Progenitor cell of endocrine pancreas (in vitro differentiated cells): ENCODE measurements at regions not wholly inside any gene's neighbourhood (a gene's known extent, or its start where the extent isn't known, plus 50 kb on each side); places are given as distances from the start of the nearest gene placed in this dataset.

ENCODE experiments used
- DNase-seq: peaks from one replicate; pipeline ENCODE4 v3.0.0; 2021; ENCODE audit warnings: low spot score; ENCODE audit not compliant: unreplicated experiment
- H3K27ac Mint-ChIP-seq: 2 replicates; pipeline ENCODE4 v1.8.0; 2021; ENCODE audit warnings: mild to moderate bottlenecking, moderate library complexity, mixed read lengths
- H3K27me3 Mint-ChIP-seq: 2 replicates; pipeline ENCODE4 v1.8.0; 2021; ENCODE audit warnings: mixed read lengths
- H3K36me3 Mint-ChIP-seq: 2 replicates; pipeline ENCODE4 v1.8.0; 2022; ENCODE audit warnings: mixed read lengths; ENCODE audit not compliant: insufficient read depth
- H3K4me1 Mint-ChIP-seq: 2 replicates; pipeline ENCODE4 v1.8.0; 2021; ENCODE audit warnings: low read depth, mixed read lengths
- H3K4me3 Mint-ChIP-seq: 2 replicates; pipeline ENCODE4 v1.8.0; 2021; ENCODE audit warnings: low read depth, mild to moderate bottlenecking, moderate library complexity, mixed read lengths
- H3K9me3 Mint-ChIP-seq: 2 replicates; pipeline ENCODE4 v1.8.0; 2021; ENCODE audit warnings: low read depth, mixed read lengths
- TF ChIP-seq, protein P1 (sequence below): fragments of 200-600 bp; sonication (generic); IDR thresholded peaks from one replicate; pipeline ENCODE4 v1.5.0; 2021; ENCODE audit warnings: antibody characterized with exemption, mild to moderate bottlenecking; ENCODE audit not compliant: unreplicated experiment

DNA sequence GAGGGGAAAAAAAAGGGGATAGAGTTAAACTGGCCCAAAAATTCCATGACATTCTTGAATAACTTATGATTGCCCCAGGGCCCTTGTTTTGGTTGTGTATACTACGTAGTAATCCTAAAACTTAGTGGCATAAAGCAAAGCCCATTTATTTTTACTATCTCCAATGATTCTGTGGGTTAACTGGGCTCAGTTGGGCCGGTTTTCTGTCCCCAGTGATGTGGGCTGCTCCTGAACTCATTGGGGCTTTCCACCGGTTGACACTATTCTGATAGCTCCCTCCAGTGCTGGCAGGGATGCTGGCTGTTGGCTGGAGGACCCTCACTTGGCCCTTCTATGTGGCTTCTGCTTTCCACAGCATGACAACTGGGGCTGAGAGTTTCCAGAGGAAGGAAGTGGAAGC is 60.0 kb upstream of the TGIF1 start:
- Mint-ChIP-seq H3K36me3 (peaks cover 2% of the 10 kb centered on the region), H3K4me1 (peaks cover 4% of the 10 kb centered on the region), H3K27me3 (peaks cover 16% of the 10 kb centered on the region), H3K27ac (no peak overlapping the region), H3K4me3 (no peak overlapping the region), H3K9me3 (peaks cover 5% of the 10 kb centered on the region)
- no peak for DNase-seq
- TF ChIP-seq, protein P1, sequence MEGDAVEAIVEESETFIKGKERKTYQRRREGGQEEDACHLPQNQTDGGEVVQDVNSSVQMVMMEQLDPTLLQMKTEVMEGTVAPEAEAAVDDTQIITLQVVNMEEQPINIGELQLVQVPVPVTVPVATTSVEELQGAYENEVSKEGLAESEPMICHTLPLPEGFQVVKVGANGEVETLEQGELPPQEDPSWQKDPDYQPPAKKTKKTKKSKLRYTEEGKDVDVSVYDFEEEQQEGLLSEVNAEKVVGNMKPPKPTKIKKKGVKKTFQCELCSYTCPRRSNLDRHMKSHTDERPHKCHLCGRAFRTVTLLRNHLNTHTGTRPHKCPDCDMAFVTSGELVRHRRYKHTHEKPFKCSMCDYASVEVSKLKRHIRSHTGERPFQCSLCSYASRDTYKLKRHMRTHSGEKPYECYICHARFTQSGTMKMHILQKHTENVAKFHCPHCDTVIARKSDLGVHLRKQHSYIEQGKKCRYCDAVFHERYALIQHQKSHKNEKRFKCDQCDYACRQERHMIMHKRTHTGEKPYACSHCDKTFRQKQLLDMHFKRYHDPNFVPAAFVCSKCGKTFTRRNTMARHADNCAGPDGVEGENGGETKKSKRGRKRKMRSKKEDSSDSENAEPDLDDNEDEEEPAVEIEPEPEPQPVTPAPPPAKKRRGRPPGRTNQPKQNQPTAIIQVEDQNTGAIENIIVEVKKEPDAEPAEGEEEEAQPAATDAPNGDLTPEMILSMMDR, result no peak

DNA sequence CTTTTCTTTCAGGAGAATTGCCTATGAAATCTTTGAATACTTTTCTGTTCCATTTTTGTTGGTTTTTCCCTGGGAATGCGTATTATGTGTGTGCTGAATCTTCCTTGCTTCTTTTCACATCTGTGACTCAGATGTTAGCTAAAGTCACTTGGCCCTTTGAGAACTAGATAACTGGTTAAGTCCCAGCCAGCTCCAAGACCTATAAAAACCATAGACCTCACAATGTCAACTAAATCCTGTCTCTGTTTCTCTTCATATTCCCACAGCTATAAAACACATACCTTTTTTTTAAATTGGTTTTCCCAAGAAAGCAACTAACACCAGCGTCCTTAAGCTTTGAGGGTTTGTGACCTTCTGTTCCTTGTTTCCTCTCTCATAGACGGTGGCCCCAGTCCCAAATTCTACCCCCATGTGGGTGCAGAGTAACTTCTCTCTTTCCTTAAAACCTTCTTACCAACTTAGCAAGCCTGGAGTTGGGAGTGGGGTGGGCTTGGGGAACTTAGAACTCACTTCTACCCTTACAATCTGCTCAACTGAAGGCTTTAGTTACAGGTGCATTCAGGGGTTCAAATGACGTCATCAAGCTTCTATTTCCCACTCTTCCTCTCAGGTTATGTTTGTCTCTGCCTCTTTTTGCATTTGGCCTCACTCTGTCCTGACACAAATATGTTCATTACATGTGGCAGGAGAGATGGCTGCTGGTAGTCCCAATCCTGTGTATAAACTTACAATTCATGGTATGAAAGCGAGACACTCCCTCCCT is 58.1 kb upstream of the TGIF1 start:
- peaks cover 6% of the 10 kb centered on the region for H3K4me1 Mint-ChIP-seq

DNA sequence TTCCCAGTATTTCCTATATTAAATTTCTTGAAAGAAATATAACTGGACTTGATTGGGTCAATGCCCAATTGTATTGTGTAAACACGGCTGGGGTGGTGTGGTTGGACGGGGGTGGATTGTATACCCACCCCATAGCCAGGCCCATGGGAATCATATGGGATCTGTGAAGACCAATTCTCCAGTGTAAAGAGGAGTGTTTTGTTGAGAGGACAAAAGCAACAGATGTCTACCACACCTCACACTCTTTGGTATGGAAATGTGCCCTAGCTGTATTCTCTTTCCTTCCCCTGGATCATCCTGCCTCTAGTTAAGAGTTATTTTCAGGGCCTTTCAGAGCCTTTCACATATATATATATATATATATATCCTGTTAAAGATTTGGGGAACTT is 57.5 kb upstream of the TGIF1 start:
- Mint-ChIP-seq H3K36me3 (peaks cover 2% of the 10 kb centered on the region), H3K4me1 (peaks cover 12% of the 10 kb centered on the region), H3K4me3 (no peak overlapping the region), H3K27ac (no peak overlapping the region), H3K9me3 (peaks cover 5% of the 10 kb centered on the region), H3K27me3 (peaks cover 11% of the 10 kb centered on the region)
- TF ChIP-seq, protein P1, result no peak
- no peak for DNase-seq

More for the DNA sequence above, 58.1 kb upstream of the TGIF1 start:
- peaks cover 2% of the 10 kb centered on the region for H3K36me3 Mint-ChIP-seq
- H3K27me3 Mint-ChIP-seq, result peaks cover 11% of the 10 kb centered on the region
- no peak overlapping the region for H3K4me3 Mint-ChIP-seq
- peaks cover 5% of the 10 kb centered on the region for H3K9me3 Mint-ChIP-seq
- no peak for DNase-seq
- no peak overlapping the region for H3K27ac Mint-ChIP-seq
- TF ChIP-seq, protein P1, result no peak

DNA sequence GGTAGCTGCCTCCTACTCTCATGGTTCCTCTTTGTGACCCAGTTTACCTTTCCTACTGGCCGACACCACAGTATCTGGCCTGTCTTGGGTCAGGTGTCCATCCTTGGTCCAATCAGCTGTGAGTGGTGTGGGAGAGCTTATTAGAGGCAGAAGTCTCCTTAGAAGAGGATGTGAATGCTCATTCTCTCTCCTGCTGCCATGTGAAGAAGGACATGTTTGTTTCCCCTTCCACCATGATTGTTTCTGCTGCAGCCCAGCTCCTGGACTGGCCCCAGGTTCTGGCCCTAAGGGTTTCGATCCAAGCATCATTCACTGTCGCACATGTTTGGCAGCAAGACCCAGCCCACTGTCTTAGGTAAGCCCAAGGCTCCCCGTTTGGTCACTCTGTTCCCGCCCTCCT is 55.3 kb upstream of the TGIF1 start:
- Mint-ChIP-seq H3K27me3 (peaks cover 11% of the 10 kb centered on the region), H3K36me3 (peaks cover 2% of the 10 kb centered on the region), H3K4me1 (peaks cover 17% of the 10 kb centered on the region), H3K4me3 (no peak overlapping the region), H3K27ac (no peak overlapping the region), H3K9me3 (peaks cover 5% of the 10 kb centered on the region)
- no peak for DNase-seq
- TF ChIP-seq, protein P1, result no peak

DNA sequence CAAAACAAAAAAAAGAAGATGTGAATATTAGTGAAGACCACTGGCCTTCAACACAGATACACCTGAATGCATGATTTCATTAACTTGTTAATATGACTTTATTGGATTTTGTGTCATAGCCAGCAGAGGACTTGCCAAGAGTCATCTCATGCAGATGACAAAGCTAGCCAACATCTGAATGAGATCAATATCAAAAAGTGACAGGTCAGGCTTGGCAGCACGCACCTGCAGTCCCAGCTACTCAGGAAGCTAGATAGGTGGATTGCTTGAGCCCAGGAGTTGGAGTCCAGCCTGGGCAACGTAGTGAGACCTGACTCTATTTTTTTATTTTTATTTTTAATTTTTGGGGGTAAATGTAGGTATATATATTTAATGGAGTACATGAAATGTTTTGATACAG is 54.5 kb upstream of the TGIF1 start:
- H3K9me3 Mint-ChIP-seq, result peaks cover 4% of the 10 kb centered on the region
- H3K4me3 Mint-ChIP-seq, result no peak overlapping the region
- no peak for DNase-seq
- TF ChIP-seq, protein P1, result no peak
- peaks cover 11% of the 10 kb centered on the region for H3K27me3 Mint-ChIP-seq
- H3K27ac Mint-ChIP-seq, result peak overlapping the region; percentile 32
- H3K4me1 Mint-ChIP-seq, result peaks cover 17% of the 10 kb centered on the region
- peaks cover under 1% of the 10 kb centered on the region for H3K36me3 Mint-ChIP-seq
